GM21717 (cell line): ENCODE measurements at regions not wholly inside any gene's neighbourhood (a gene's known extent, or its start where the extent isn't known, plus 50 kb on each side); places are given as distances from the start of the nearest gene placed in this dataset.
"Not testable (repeated sequence)": the region's sequence is repeated elsewhere in the genome, so short reads cannot be mapped to it uniquely, and the experiment has no call there.

ENCODE experiments used
- ATAC-seq: cut with Tn5 transposase; IDR thresholded peaks from one replicate; pipeline ENCODE4 v1.9.1; 2021; ENCODE audit warnings: mild to moderate bottlenecking, moderate library complexity; ENCODE audit not compliant: unreplicated experiment

DNA sequence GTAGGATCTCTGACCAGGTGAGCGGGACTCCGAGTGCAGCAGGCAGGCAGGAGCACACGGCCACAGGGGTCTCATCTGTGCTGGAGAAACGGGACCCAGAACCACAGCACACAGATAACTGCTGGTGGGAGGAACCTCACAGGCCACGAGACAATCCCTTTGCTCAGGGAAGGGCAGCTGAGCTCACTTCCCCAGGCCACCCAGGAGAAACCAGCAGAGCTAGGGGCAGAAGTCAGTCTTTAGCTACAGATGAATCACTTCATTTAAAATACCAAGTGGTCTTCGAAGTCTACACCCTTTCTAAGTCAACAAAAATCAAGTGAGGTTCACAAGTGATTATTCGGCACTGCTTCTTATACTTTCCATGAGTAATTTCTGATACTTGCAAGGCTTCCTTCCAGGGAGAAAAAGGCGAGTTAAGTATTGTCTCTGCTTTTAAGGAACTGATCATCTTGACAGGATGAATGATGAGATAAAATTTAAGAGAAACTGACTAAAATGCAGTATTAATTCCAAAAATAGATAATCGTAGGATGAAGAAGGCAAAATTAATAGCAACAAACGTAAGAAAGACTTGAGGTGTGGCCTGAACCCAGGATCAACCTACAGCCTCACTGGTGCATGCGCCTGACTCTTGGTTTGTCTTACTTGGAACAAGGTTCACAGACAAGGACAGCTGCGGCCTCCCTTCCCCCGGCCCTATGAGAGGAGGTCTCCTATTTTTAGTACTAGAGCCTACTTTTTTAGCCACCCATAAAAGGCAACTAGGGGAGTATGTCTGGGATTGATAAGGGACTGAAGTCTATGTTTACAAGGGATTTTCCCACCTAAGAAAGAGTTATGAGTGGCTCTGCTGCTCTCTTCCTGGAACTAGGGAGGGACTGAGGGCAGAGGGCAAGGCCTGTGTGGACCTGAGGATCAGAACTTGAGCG, 233.6 kb downstream of the TTLL2 start:
- ATAC-seq = no peak

DNA sequence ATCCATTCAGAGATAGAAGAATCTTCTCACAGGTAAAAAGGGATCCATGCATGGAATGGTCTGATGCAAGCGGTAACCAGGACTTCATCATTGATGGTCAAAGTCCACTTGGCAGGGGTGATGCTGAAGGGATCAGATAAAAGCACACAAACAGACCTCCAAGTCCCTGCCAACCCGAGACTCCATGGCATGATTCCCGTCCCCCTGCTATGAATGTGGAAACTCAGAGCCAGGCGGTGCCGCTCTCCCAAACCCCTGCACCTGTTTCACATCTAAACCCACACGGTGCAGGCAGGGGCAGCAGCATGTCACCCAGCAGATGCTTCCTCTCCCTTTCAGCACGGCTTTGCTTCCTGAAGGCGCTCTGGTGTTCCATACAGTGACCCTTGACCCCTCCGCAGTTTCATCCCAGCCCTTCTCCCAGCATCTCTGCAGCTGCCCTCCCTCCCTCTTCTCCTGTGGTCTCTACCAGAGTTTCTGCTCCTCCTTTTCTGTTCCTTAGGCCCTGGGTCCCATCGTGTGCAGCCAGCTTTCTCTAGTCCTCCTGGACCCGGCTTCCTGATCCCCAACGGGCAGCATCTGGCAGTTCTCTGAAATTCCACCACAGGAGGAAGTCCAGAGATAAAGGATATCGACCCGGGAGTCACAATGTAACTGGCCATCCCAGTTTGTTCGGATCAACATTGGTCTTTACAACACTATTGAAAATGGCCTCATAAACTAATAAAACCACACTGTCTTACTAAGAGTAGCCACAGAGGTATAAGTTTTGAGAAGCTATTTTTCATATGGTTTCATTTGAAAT, 235.0 kb downstream of the TTLL2 start:
- ATAC-seq = no peak

- no peak for ATAC-seq
Observed at GRCh38 chr6:167560673-167561569, 236.0 kb downstream of the TTLL2 start.

GRCh38 chr6:167562862-167563261, 238.0 kb downstream of the TTLL2 start:
- ATAC-seq = not testable (repeated sequence)

DNA sequence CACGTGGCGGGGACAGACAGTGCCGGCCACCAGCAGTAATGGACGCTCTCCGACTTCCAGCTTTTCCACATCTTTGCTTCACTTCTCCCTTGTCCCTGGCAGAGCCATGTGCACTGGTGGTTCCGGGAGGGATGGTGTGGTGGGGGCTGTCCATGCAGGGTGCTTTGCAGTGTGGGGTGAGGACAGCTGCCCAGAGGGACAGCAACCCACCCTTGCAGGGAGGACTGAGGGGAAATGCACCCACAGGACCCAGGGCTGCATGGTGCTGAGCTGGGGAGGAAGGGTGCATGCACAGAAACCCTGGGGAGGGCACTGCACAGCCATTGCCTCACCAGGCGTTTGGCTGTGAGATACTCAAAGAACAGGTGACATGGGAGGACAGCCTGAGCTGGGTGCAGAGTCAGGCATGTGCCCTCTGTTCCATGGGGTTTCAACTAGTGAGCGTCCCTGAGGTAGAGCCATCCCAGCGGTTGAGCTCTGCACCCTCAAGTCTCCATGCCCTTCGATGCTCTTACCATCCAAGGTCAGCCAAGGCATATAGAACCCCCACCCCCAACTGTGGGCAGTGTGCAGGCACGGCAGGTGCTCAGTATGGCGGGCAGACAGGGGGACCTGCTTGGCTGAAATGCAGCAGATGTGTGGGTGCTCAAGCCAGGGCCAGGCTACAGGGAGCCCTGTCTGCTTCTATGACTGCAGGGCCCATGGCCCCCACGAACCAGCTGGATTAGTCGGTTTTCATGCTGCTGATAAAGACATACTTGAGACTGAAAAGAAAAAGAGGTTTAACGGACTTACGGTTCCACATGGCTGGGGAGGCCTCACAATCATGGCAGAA, 239.7 kb downstream of the TTLL2 start:
- no peak for ATAC-seq

- ATAC-seq = no peak
Observed at GRCh38 chr6:167565388-167565787, 240.5 kb downstream of the TTLL2 start.

- no peak for ATAC-seq
Observed at GRCh38 chr6:167565884-167566599, 241.2 kb downstream of the TTLL2 start.

- no peak for ATAC-seq
Observed at GRCh38 chr6:167566711-167567141, 241.8 kb downstream of the TTLL2 start.

GRCh38 chr6:167567142-167568033, 242.5 kb downstream of the TTLL2 start:
- ATAC-seq = no peak

DNA sequence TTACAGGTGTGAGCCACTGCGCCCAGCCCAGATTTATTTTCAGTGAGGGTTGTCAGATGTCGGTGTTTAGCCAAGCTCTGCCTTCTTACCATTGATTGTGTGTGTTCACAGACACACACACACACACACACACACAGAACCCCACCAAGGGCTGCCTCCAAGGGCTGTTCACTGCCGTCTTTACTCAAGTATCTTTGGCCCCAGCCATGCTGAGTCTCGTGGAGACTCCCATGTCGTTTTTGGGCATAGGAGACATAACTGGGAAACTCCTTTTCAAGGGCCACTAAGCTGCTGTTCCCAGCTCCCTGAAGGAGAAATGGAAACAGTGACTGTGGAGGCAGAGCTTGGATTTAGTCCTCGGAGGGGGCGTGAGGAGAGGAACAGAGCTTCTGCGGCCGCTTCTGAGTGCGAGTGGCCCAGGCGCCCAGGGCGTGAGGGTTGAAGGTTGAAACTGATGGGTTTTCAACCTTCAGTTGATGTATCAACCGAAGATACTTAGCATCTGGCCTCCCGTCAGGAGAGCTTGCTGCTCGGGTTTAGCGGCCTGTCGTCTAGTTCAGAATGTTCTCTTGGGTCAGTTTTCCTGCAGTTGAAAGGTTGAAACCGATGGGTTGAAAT, 243.6 kb downstream of the TTLL2 start:
- ATAC-seq = no peak

DNA sequence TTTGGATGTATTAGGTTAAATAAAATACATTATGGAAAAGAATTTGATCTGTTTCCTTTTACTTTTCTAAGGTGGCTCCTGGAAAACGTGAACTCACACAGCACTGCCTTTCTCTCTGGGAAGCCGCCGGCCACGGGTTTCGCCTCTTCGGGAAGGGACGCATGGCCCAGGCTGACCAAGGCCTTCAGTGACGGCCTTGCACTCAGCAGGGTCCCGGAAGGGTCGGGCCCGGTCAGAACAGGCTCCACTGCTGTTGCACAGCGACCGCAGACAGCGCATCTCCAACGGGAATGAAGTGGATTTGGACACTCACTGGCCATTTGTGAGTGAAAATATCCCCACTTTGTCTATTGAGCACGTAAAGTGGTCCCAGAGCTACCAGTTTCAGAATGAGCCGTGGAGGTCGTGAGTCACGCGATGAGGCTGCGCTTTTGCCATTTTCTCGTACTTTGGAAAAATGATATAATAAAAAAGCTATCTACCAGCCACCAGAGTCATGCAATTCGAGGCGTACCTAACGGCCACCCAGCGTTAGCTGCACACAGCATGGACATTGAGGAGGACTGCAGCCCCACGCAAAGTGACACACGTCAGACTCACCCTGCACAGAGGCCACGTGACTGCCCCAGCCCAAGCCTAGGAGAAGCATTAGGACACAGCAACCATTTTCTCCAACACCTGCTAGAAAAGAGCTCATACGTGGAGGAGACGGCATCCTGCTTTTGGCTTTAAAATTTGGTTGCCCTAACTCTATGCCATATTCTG, 244.3 kb downstream of the TTLL2 start:
- ATAC-seq = no peak

DNA sequence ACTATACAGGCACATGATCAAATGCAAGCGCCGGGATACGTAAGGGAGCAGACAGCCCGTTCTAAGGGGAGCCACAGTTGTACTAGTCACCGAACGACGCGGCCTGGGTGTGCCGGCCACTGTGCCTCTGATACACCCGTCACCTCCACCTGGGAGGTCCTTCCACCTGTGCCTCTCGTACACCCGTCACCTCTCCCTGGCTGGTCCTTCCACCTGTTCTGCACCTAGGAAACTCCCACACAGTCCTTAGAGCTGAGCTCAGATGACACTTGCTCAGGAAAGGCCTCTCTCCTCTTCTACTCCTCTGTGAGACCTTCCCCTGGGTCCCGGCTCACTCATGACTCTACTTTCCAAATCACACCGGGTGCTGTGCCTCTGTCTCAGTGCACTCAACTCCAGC, 245.0 kb downstream of the TTLL2 start:
- no peak for ATAC-seq

DNA sequence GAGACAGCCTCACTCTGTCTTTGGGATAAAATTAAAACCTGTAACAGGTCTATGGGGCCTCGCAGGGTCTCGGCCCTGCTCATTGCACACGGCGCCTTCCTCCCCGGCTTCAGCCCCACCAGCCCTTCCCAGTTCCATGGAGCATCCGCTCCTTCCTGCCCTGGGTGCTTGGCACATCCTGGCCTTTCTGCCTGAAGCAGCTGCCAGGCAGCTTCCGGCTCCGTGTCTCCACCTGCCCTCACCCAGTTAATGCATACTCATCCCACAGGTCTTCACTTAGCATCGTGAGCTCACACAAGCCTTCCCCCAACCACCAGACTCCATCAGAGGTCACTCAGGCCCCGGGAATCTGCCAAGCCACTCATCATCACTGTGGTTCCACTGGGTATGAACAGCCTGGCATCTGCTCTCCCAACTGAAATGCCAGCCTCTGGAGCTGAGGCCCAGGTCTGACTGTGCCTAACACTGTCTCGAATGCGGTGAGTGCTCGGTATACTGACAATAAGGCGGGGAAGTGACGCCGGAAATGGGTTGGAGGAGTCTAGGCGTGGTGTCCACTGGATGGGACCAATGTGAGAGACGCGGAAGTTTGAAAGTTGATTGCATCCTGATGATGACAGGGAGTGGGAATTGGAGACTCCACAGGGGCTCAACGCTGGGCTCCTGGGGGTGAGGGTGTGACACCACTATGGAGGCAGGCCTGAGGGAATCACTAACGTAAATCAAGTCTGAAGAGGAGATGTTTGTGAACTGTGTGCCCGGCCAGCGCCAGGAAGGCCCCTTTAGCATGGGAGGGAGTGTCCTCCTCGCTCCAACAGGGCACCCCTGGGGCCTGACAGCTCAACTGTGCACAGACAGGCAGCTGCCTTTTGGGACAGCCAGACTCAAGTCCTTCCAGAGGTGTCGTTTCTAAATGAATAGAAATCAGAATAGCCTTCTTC, 245.8 kb downstream of the TTLL2 start:
- no peak for ATAC-seq

- no peak for ATAC-seq
Observed at GRCh38 chr6:167571550-167571949, 246.7 kb downstream of the TTLL2 start.

DNA sequence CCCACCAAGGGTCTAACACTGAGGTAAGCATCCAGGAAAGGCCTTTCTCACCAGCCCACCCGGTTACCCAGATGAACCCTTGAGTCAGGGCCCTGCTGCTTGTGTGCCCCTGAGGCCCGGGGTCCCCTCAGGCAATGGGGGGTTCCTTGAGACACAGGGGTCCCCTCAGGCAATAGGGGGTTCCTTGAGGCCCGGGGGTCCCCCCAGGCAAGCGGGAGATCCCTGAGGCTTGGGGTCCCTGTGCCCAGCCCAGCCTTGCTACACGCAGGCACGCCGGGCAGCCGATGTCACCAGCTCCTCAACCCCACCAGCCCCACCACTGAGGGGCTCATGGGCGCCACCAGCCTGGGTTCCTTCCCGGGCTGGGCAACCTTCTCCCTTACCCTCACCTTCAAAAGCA, 247.2 kb downstream of the TTLL2 start:
- no peak for ATAC-seq

DNA sequence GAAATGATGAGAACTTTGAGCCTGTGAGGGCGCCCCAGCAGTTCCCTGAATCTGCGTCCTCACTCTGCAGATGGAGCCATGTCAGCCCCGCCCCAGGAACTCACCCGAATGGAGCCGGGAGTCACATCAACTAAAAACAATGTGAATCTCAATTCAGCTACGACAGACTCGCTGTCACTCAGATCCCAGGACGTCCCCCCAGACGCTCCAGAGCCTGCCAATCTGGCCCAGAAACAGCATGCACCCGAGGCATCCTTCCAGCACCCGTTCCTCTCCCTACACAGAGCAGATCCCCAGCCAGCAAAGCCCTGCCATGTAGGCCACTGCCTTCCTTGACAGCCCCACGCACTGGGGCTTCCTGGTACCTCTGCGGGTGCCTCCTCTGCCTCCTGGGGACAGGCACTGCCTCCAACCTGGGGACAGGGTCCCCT, 248.0 kb downstream of the TTLL2 start:
- no peak for ATAC-seq
